ENCODE measurements at regions not wholly inside any gene's neighbourhood (a gene's known extent, or its start where the extent isn't known, plus 50 kb on each side); places are given as distances from the start of the nearest gene placed in this dataset.

GRCh38 chr7:124662937-124663336 lies 102.7 kb downstream of the GPR37 start:
- no peak for TF ChIP-seq CTCF (IDR thresholded peaks at IDR 0.05; ENCODE audit: low read depth, low read length)
- no peak overlapping the region for H3K4me3 ChIP-seq (ENCODE audit: low read depth, low read length)

- H3K4me3 ChIP-seq (ENCODE audit: low read depth, low read length) = peak overlapping the region; percentile 25; the same call in 1 of the 2 replicates
- no peak for TF ChIP-seq CTCF (IDR thresholded peaks at IDR 0.05; ENCODE audit: low read depth, low read length)
Measured at GRCh38 chr7:124662372-124662771, 103.2 kb downstream of the GPR37 start.

- no peak for TF ChIP-seq CTCF (IDR thresholded peaks at IDR 0.05; ENCODE audit: low read depth, low read length)
- H3K4me3 ChIP-seq (ENCODE audit: low read depth, low read length) = no peak overlapping the region
Measured at GRCh38 chr7:124655990-124656389, 109.6 kb downstream of the GPR37 start.

GRCh38 chr7:124652237-124652636 lies 113.4 kb downstream of the GPR37 start:
- no peak overlapping the region for H3K4me3 ChIP-seq (ENCODE audit: low read depth, low read length)
- TF ChIP-seq CTCF (IDR thresholded peaks at IDR 0.05; ENCODE audit: low read depth, low read length) = no peak

GRCh38 chr7:124651136-124651535 lies 114.5 kb downstream of the GPR37 start:
- no peak for TF ChIP-seq CTCF (IDR thresholded peaks at IDR 0.05; ENCODE audit: low read depth, low read length)
- no peak overlapping the region for H3K4me3 ChIP-seq (ENCODE audit: low read depth, low read length)

GRCh38 chr7:124649397-124650014 lies 116.1 kb downstream of the GPR37 start:
- peak overlapping the region; percentile 35 for H3K4me3 ChIP-seq (ENCODE audit: low read depth, low read length)
- TF ChIP-seq CTCF (IDR thresholded peaks at IDR 0.05; ENCODE audit: low read depth, low read length) = no peak

GRCh38 chr7:124647630-124648306 lies 117.8 kb downstream of the GPR37 start:
- H3K4me3 ChIP-seq (ENCODE audit: low read depth, low read length) = no peak overlapping the region
- no peak for TF ChIP-seq CTCF (IDR thresholded peaks at IDR 0.05; ENCODE audit: low read depth, low read length)
